Hepatocyte (in vitro differentiated cells): ENCODE measurements at regions not wholly inside any gene's neighbourhood (a gene's known extent, or its start where the extent isn't known, plus 50 kb on each side); places are given as distances from the start of the nearest gene placed in this dataset.
A peak's percentile ranks its signal among the peaks of the same experiment; 100 is the strongest.

ENCODE experiments used
- DNase-seq: peaks from one replicate; pipeline ENCODE4 v3.0.0-alpha.2; 2016; ENCODE audit warnings: low spot score
- H2AFZ ChIP-seq: fragments of 200-600 bp; sonication (generic); 2 replicates; pipeline ENCODE4 v1.6.0; 2016; ENCODE audit warnings: antibody characterized with exemption, mild to moderate bottlenecking
- H3K27ac ChIP-seq: fragments of 200-600 bp; sonication (generic); 2 replicates; pipeline ENCODE4 v1.5.1; 2016; ENCODE audit warnings: mild to moderate bottlenecking
- H3K27me3 ChIP-seq: fragments of 200-600 bp; sonication (generic); 2 replicates; pipeline ENCODE4 v1.6.1; 2016
- H3K36me3 ChIP-seq: fragments of 200-600 bp; sonication (generic); replicated peaks from 2 replicates; pipeline ENCODE4 v1.5.1; 2016; ENCODE audit warnings: low read depth; ENCODE audit not compliant: insufficient read depth
- H3K4me1 ChIP-seq: fragments of 200-600 bp; sonication (generic); 2 replicates; pipeline ENCODE4 v1.5.1; 2016; ENCODE audit warnings: mild to moderate bottlenecking, moderate library complexity; ENCODE audit not compliant: insufficient read depth
- H3K4me2 ChIP-seq: fragments of 200-600 bp; sonication (generic); 2 replicates; pipeline ENCODE4 v1.6.0; 2016
- H3K4me3 ChIP-seq: fragments of 200-600 bp; sonication (generic); 2 replicates; pipeline ENCODE4 v1.5.1; 2016; ENCODE audit warnings: mild to moderate bottlenecking
- H3K79me2 ChIP-seq: fragments of 200-600 bp; sonication (generic); 2 replicates; pipeline ENCODE4 v1.6.0; 2017; ENCODE audit warnings: mild to moderate bottlenecking
- H3K9me2 ChIP-seq: fragments of 200-600 bp; sonication (generic); replicated peaks from 2 replicates; pipeline ENCODE4 v1.6.0; 2017; ENCODE audit warnings: mild to moderate bottlenecking; ENCODE audit not compliant: insufficient read depth
- H3K9me3 ChIP-seq: fragments of 200-600 bp; sonication (generic); 2 replicates; pipeline ENCODE4 v1.5.1; 2016; ENCODE audit warnings: low read depth, mild to moderate bottlenecking
- H4K20me1 ChIP-seq: fragments of 200-600 bp; sonication (generic); 2 replicates; pipeline ENCODE4 v1.6.0; 2016; ENCODE audit warnings: mild to moderate bottlenecking; ENCODE audit not compliant: insufficient read depth, poor library complexity, severe bottlenecking
- EZH2 ChIP-seq: fragments of 200-600 bp; sonication (generic); IDR thresholded peaks from 2 replicates; pipeline ENCODE4 v1.6.1; 2016; ENCODE audit warnings: antibody characterized with exemption, mild to moderate bottlenecking, borderline replicate concordance
- EZH2phosphoT487 ChIP-seq: fragments of 200-600 bp; sonication (generic); IDR thresholded peaks from one replicate; pipeline ENCODE4 v1.6.1; 2018; ENCODE audit warnings: antibody characterized with exemption, mild to moderate bottlenecking, low read depth, moderate library complexity; ENCODE audit not compliant: unreplicated experiment, severe bottlenecking
- WGBS: methylation state at CpG from one replicate; pipeline ENCODE4 v1.1.6; 2016; ENCODE audit warnings: low lambda C conversion rate; ENCODE audit errors: missing lambda C conversion rate; 5-methylcytosine and 5-hydroxymethylcytosine counted together
- TF ChIP-seq, protein P1 (sequence below): fragments of 200-600 bp; sonication (generic); IDR thresholded peaks from 2 replicates; pipeline ENCODE4 v1.5.1; 2016; ENCODE audit warnings: antibody characterized with exemption, mild to moderate bottlenecking; ENCODE audit not compliant: poor library complexity

DNA sequence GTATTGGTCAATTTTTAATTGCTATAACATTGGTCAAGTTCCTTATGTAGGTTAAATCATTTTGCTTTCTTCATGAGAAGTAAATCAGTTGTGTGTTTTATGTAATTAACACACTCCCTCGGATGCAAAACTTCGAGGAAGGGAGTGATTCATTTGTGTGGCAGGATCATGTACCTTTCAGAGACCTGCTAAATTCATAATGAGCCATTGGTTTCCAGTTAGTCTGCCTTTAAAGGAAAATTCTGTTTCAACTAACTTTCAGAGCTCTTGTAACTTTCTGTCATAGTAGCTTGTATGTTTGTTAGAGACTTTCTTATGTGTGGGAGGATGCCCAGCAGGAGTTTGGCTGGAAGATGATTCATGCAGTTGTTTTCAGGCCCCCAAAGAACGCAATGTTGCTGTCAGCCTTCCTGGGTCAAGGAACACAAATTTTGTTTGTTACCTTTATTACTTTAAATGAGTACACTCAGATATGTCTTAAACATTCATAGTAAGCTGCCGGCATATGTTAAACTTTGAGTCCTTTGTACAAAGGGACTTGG is 72.1 kb downstream of the GPR101 start:
- no peak overlapping the region for H3K4me2 ChIP-seq
- no peaks in the 10 kb centered on the region for H3K79me2 ChIP-seq
- no peaks in the 10 kb centered on the region for H3K4me1 ChIP-seq
- TF ChIP-seq, protein P1, sequence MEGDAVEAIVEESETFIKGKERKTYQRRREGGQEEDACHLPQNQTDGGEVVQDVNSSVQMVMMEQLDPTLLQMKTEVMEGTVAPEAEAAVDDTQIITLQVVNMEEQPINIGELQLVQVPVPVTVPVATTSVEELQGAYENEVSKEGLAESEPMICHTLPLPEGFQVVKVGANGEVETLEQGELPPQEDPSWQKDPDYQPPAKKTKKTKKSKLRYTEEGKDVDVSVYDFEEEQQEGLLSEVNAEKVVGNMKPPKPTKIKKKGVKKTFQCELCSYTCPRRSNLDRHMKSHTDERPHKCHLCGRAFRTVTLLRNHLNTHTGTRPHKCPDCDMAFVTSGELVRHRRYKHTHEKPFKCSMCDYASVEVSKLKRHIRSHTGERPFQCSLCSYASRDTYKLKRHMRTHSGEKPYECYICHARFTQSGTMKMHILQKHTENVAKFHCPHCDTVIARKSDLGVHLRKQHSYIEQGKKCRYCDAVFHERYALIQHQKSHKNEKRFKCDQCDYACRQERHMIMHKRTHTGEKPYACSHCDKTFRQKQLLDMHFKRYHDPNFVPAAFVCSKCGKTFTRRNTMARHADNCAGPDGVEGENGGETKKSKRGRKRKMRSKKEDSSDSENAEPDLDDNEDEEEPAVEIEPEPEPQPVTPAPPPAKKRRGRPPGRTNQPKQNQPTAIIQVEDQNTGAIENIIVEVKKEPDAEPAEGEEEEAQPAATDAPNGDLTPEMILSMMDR, result no peak
- TF ChIP-seq EZH2phosphoT487 (no peak), EZH2 (no peak)
- no peaks in the 10 kb centered on the region for H3K36me3 ChIP-seq
- H3K9me3 ChIP-seq, result no peaks in the 10 kb centered on the region
- no peak overlapping the region for H2AFZ ChIP-seq
- no peak overlapping the region for H3K4me3 ChIP-seq
- no peaks in the 10 kb centered on the region for H4K20me1 ChIP-seq
- H3K27me3 ChIP-seq, result no peaks in the 10 kb centered on the region
- 58% methylated on average over 4 of the region's 4 CpGs for WGBS
- no peak for DNase-seq
- no peak overlapping the region for H3K27ac ChIP-seq
- H3K9me2 ChIP-seq, result no peaks in the 10 kb centered on the region

DNA sequence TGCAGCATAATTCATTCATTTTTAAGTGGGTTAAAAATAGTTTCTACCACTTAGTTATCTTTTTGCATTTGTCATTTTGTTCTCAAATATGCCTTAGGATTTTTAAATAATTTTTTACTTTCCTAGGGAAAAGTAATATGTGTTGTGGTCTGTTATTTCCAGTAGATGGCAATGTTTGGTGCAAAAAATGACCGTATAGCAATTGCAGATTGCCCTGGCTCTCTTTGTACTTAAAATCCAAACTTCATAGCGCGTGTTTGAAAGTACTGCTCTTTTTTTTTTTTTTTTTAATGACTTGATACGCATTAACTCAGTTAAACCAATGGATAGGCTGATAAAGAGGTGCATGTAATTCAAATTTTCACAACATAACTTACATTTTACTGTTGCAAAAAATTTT is 74.4 kb upstream of the RBMX start:
- no peak overlapping the region for H2AFZ ChIP-seq
- WGBS, result 25% methylated on average over 4 of the region's 4 CpGs
- H3K4me3 ChIP-seq, result no peak overlapping the region
- H3K27me3 ChIP-seq, result no peaks in the 10 kb centered on the region
- TF ChIP-seq EZH2phosphoT487, result no peak
- TF ChIP-seq, protein P1, result peak; percentile 57
- H3K9me3 ChIP-seq, result no peaks in the 10 kb centered on the region
- peak; percentile 21 for DNase-seq
- no peaks in the 10 kb centered on the region for H3K4me1 ChIP-seq
- H3K4me2 ChIP-seq, result no peak overlapping the region
- no peak overlapping the region for H3K27ac ChIP-seq
- H4K20me1 ChIP-seq, result no peaks in the 10 kb centered on the region
- H3K79me2 ChIP-seq, result no peaks in the 10 kb centered on the region
- H3K9me2 ChIP-seq, result no peaks in the 10 kb centered on the region
- no peaks in the 10 kb centered on the region for H3K36me3 ChIP-seq

DNA sequence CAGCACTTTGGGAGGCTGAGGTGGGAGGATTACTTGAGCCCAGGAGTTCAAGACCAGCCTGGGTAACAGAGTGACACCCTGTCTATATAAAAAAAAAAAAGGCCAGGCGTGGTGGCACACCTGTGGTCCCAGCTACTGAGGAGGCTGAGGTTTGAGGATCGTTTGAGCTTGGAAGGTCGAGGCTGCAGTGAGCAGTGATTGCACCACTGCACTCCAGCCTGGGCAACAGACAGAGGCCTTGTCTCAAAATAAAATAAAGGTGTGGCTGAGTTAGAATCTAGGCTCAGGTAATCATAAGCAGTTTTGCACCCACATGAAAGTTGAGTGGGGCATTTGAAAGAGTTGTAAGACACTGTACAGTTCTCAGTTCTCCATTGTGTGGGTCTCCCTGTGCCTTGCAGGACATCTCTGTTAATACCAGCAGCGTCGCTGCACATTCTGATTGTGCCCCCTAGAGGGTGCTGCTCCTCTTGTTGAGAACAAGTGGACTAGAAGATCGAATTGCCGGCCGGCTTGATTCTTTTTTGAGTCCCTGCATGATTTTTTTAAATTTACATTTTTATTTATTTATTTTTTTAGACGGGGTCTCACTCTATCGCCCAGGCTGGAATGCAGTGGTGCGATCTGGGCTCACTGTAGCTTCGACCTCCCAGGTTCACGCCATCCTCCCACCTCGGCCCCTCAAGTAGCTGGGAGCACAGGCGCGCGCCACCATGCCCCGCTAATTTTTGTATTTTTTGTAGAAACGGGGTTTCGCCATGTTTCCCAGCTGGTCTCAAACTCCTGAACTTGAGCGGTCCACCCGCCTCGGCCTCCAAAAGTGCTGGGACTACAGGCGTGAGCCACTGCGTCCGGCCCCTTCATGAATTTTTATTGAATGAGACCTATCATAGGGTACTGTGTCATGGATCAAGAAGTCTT is 73.6 kb upstream of the RBMX start:
- no peaks in the 10 kb centered on the region for H3K4me1 ChIP-seq
- no peaks in the 10 kb centered on the region for H4K20me1 ChIP-seq
- no peak for TF ChIP-seq EZH2phosphoT487
- TF ChIP-seq, protein P1, result peak; percentile 47
- no peak for TF ChIP-seq EZH2
- 72% methylated on average over 26 of the region's 26 CpGs for WGBS
- H3K4me2 ChIP-seq, result no peak overlapping the region
- H3K79me2 ChIP-seq, result no peaks in the 10 kb centered on the region
- H3K9me2 ChIP-seq, result no peaks in the 10 kb centered on the region
- H3K27me3 ChIP-seq, result no peaks in the 10 kb centered on the region
- H3K9me3 ChIP-seq, result no peaks in the 10 kb centered on the region
- no peak overlapping the region for H3K4me3 ChIP-seq
- no peak overlapping the region for H2AFZ ChIP-seq
- DNase-seq, result peak; percentile 83
- H3K36me3 ChIP-seq, result no peaks in the 10 kb centered on the region
- H3K27ac ChIP-seq, result no peak overlapping the region
